GM11168 (cell line): ENCODE measurements at regions not wholly inside any gene's neighbourhood (a gene's known extent, or its start where the extent isn't known, plus 50 kb on each side); places are given as distances from the start of the nearest gene placed in this dataset.

Experiments
- in situ Hi-C: fragments of 300-500 bp; cut with MboI; formaldehyde crosslinking; loops from one replicate; pipeline ENCODE4 v1.12.0; 2022; ENCODE audit warnings: low sequenced_read_pairs; ENCODE audit not compliant: unreplicated experiment

DNA sequence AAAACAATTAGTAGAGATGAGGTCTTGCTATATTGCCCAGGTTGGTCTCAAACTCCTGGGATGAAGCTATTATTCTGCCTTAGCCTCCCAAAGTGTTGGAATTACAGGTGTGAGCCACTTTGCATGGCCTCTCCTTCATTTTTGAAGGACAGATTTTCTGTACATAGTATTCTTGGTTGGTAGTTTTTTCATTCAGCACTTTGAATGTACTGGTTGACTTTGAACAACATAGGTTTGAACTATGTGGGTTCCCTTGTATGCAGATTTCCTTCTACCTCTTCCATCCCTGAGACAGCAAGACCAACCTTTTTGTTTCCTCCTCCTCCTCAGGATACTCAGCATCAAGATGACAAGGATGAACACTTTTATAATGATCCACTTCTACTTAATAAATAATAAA lies 436.4 kb downstream of the QKI start:
- in situ Hi-C loops: no loop called here

DNA sequence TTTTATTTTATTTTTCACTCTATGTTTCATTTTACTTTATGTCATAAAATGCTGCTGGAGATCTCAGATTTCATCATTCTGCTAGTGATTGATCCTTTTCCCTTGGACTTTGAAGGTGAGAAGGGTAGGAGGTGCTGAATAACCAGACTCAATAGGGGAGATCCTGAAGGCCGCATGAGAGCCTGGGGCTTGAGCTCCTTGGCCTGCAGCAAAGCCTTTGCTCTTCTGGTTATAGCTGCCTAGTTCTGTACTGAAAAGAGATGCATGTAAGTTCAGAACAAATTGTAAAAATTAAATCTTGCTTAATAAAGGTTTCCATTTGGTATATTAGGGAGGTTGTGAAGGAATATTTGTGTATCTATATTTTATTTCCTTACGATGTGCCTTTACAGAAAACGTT lies 430.2 kb downstream of the QKI start:
- in situ Hi-C loops: no loop called here

DNA sequence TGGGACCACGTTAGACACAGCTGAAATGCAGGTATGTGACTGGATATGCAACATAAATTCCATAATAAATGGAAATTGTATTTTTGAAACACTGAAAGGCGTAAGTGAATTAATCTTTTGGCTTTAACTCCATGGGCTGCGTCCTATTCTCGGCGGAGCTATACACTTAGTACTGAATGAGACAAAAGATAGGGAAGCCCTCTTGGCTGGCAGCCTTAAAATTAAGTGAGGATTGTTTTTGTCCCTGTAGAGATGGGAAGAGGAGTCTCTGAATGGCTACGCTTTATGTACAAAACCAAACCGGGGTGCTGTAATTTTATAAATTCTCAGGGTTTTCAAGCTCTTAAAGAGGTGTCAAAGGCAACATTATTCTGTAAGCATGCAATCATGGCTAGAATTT lies 429.8 kb downstream of the QKI start:
- in situ Hi-C loops: no loop called here

DNA sequence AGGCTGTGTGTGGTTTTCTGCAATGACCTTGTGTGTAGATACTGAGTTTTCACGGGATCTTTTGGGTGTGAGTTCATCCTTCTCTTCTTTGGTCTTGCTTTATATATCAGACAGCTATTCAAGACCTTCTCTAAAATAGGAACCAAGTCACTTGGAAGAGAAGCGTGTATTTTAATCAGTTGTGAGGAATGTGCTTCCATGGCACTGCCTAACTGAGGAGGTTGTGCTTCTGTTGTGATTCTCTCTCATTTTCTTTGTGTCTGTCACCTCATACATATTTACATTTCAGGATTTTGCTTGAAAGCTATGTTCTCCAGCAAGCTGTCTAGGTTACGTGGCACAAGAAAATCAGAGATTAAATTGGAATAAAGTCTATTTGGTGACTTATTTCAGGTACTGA lies 428.7 kb downstream of the QKI start:
- in situ Hi-C loops: no loop called here

DNA sequence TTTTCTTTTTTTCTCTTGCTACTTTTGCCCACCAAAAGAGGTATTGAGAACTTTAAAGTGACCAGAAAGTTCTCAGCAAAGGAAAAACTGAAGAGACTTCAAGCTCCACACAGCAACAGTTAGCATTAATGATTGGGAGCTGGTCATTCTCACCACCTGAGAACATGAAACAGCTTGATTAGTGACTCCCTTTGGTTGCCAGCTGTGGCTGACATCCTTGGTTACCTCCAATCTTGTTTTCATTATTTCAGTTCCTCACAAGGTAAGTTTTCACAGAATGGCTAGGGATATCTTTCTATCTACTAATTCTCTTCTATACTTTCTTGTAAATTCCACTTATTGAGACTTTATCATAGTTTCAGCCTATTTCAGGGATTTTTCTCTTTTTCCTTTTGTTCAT lies 427.9 kb downstream of the QKI start:
- in situ Hi-C loops: no loop called here

DNA sequence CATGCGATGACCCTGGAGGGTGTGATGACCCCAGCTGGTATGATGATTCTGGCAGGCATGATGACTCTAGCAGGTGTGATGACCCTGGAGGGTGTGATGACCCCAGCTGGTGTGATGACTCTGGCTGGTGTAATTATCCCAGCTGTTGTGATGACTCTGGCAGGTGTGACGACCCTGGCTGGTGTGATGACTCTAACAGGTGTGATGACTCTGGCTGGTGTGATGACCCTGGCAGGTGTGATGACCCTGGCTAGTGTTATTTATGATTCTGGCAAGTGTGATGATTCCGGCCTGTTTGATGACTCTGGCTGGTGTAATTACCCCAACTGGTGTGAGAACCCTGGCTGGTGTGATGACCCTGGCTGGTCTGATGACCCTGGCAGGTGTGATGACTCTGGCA lies 427.2 kb downstream of the QKI start:
- in situ Hi-C loops: no loop called here

DNA sequence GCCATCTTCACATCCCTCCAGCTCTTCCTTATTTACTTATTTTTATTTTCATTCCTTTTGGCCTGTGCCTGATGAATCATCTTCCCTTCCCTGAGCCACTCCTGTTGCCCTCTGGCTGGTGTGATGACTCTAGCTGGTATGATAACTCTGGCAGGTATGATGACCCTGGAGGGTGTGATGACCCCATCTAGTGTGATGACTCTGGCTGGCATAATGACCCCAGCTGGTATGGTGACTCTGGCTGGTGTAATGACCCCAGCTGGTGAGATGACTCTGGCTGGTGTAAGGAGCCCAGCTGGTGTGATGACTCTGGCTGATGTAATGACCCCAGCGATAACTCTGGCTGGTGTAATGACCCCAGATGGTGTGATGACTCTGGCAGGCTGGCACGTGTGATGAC lies 426.8 kb downstream of the QKI start:
- in situ Hi-C loops: no loop called here

DNA sequence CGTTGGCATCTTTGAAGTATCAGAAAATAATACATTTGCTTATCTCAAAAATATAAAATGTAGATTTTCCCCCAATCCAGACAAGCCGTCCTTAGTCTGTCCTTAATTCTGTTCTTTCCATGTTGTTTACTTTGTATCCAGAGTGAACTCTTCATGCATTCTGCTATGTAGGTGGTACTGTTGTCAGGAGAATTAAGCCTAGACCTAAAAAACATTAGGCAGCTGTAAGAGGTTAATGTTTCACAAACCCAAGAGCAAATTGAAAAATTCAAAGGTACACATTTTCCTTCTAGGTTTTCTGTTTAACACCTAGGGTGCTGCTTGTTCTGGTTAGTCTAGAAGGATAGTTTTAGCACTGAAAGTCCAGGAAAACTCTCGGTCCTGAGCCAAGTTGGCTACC lies 426.4 kb downstream of the QKI start:
- in situ Hi-C loops: no loop called here

DNA sequence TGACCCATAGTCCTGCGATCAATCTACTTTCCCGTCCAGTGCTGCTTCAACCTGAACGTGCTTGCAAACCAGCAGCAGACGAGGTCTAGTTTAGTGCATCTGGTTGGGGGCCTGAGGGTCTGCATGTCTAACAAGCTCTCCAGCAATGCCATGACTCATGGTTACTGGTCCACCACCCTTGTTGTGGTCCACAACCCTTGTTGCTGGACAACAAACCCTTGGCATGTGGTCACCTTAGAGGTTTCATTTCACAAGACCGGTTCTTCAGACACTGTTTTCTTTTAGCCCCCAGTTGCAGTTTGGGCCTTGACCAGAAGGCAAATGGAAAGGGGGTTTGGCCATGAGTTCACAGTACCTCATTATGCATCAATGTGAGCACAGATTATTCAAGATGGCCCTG lies 424.8 kb downstream of the QKI start:
- in situ Hi-C loops: no loop called here

DNA sequence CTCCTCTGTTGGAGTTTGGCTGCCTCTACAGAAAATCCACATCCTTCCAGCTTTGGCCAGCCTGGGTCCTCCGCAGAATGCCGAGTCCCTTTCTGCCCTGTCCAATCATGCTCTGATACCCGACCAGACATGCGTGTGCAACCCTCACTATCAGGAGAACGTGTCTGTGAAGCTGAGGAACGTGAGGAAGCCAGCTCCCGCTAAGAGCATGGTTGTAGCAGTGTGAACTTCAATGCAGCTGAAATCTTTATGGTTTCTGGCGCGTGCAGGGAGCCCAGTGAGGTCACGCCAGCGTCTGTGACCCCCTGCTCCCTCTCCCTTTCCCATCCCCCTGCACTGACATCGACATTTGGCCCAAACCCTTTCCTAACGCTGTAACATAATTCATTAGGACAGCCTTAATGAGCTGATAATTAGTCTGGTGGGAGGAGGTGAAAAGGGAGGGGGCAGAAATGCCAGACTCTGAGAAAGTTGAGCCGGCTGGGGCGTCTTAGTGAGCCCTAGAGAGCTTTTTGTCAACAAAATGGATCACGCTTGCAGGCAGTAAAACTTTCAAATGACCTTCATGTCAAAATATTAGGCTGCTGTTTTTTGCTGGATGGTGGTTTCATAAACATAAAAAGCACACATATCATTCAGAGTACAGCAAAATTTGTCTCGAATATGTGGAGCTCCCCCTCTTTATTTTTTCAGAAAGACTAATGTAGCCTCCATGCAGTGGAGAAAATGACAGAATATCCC lies 423.3 kb downstream of the QKI start:
- in situ Hi-C loops: no loop called here

DNA sequence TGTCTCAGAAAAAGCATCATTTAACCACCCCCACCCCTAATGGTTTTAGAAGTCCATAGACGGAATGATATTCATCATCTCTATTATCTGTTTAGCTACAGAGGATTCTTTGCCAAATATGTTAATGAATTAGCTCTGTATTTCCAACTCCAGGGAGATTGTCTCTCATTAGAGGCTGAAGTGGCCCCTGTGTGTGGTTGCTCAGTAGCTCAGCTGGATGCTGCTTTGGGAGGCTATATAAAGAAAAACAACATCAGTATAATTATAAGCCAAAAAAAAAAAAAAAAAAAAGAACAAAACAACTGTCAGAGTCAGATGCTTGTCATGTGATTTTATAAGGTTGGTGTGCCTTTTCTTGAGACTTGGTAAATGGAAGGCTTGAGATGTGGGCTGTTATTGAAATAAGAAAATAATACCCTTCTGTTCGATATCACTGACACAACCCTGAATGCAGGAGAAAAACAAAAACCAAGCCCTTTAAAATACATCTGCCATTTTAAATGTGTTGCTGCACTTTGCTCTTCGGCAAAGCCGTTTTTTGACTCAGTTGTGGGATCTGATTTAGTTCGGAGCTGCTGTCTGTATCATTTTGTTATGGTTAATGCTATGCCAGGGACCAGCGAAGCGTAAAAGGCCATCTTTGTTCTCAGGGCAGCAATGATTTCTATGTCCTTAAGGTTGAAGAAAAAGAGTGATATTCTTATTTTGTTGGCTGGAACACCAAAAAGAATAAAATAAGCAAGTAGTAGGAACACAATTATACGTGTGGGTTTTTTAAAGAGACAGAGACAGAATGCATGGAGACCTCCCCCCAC lies 422.6 kb downstream of the QKI start:
- in situ Hi-C loops: no loop called here

DNA sequence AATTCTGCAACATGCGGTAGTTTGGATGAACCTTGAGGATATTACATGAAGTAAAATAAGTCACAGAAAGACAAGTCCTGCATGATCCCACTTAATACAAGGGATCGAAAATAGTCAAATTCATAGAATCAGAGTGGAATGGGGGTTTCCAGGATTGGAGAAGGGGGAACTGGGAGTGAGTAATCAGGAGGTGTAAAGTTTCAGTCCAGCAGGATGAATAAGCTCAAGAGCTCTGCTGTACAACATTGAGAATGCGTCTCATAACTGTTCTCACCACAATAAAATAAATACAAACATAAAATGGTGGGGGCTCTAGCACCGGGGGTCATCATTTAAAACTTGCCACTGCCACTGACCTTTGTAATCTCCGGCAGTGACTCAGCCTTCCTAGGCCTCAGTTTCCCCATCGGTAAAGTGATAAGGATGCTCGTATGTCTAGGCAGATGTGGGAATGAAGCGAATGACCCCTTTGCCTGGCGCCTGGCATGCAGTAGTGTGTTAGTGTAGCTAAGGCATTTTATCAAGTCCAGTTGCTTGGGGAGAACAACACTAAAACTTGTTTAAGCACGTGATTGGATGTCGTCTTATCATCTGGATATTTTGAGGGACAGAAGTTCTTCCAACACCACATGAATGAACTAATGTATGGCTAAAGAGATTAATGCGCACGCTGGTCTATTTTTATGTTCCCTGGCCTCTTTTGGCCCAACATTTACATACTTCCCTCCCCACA lies 421.1 kb downstream of the QKI start:
- in situ Hi-C loops: no loop called here

DNA sequence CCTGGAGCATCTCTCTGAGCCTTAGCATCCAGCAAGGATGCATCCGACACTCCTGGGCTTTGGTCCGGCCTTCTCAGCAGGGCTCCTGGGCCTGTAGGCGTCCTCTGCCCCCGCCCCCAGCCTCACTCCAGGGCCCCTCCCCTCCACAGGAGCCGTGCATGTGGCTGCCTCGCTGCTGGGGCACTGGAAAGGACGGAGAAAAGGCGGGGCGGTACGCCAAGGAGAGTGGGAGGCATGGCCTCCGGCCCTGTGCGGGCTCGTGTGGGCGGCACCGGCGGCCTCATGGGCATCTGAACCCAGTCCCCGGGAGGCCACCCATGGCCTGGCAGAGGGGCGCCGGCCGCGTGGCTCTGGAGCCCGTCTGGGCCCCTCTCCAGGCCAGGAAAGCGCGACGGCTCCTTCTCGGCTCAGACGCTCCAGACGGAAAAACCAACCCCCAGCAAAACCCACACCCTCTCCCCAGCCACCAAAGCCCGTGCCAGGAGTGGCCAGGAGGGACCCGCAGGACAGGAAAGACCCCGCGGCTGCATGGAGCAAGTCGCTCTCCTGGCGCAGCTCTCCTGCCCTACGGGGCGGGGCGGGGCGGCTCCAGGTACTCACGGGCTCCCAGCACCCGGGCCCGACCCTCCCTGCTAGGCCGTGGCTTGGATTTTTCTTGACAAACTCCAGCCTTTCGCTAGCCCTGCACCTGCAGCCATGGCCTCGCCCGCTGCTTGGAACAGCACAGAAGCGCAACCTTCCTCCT lies 419.9 kb downstream of the QKI start:
- in situ Hi-C loops: no loop called here

DNA sequence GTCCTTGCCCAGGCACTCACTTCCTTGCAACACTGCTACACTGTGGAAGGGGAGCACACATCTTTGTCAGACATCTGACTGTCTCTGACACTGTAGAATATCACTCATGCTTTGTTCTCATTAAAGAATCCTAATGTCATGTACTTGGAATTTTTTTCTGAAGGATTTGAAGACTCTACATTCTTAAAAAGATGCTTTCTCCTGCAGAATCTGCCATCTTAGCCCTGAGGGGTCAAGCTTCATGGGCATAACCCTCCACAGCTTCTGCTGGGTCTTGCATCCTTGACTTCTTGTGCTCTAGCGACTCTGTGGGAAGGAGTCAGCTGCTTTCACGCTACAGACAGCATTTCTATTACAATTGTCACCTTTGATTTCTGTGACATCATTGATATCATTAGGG lies 417.2 kb downstream of the QKI start:
- in situ Hi-C loops: no loop called here

DNA sequence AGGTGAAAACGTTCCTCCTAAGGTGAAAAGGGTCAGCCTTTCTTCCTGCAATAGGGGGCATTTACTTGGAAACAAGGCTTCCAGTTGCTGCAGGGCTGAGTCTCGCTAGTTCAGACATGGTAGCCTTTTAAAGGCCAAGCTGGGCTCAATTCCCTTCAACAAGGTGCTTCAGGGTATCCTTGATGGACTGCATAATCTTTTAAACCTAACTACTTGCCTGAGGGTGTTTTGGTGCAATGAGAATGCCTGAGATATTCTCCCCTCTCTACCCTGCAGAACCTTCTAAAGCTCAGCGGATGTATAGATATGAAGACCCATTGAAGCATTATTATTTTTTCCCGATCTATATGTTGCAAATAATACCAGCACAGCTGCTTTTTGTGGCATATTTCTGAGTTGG lies 416.1 kb downstream of the QKI start:
- in situ Hi-C loops: no loop called here

DNA sequence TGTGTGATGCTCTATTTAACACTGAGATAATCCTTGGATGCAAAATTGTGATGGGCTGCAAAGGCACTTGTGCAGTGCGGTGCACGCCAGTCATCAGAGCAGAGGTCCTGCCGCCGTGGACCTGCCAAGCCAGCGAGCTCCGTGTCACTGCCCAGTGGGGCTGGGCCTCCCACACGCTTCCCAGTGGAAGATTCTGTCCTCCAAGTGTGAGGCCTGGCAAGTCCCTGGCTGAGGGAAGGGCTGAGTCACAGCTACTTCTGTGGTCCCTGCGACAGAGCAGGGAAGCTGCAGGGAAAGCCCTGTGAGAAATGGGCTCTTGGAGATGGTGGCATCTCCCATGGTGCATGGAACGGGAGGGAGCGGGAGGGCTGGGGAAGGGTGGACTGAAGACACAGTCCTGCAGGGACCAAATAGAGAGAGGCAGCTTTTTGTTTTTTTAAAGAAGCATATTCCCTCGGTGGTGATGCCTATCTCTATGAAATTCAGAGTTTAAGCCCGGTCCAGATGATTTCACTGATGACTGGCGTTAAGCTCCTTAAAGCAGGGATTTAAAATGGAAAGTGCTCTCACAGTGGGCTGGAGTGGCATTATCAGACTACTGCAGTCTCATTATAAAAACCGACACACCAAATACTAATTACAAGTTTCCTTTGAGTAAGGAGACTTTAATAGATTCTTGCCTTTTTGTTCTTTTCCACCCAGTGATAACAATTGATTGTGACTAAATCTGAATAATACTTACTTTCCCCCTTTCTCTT lies 413.7 kb downstream of the QKI start:
- in situ Hi-C loops: no loop called here

DNA sequence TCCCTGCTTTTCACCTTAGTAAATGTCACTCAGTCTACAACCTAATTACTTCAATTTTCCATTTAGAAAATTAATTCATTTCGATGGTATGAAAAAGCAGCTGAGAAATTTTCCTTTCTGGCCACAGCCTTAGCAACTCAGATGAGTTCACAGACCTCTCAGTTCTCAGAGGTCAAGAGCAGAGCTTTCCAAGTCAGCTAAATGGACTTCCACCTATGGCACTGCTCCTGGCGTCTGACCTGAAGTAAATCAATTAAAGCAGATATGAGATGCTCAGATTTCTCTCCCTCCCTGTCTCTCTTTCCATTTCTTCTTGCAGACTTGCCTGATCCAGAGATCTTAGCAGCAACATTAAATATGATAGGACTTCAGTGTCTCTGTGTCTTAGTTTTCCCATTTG lies 412.6 kb downstream of the QKI start:
- in situ Hi-C loops: no loop called here

DNA sequence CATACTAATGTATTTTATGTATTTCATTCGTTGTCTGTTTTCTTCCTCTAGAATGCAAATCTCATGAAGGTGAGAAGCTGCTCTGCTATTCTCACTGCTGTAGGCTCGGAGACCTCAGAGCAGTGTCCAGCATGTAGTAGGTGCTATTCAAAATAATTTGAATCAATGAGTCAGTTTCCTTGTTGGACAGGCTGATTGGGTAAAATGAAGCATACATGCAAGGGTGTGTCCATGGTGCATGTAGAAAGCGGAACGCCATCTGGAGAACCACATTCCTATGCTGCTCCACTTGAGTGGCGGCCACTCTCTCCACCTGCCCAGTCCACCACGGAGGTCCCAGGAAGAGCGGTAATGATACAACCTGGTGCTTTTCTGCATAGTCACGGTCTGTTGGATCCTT lies 412.1 kb downstream of the QKI start:
- in situ Hi-C loops: no loop called here

DNA sequence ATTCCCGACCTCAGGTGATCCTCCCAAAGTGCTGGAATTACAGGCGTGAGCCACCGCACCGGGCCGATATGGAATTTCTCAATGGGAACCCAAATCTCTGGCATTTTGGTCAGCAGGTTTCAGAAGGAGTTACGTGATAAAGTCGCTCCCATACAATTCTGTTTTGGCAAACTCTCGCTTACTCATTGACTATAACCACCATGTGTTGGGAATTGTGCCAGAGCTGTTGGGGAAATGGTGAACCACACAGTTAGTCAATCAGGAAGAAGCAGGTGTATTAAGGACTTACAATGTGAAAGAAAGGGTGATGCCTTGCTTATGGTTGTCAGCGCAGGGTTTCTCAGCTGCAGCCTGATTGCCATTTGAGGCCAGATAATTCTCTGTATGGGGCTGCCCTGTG lies 410.5 kb downstream of the QKI start:
- in situ Hi-C loops: no loop called here

DNA sequence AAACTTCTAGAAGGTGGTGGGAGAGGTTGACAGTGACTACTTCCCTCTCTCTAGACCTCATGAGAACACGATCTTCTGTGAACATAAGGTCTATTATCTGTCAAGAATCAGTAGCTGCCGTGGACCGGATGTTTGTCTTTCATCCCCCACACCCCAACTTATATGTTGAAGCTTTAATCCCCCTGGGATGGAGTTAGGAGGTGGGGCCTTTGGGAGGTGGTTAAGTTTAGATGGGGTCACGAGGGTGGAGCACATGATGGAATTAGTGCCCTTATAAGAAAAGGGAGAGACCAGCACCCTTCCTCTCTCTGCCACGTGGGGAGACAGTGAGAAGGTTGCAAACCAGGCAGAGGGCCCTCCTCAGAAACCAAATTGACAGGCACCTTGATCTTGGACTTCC lies 409.1 kb downstream of the QKI start:
- in situ Hi-C loops: no loop called here
